H1 (cell line): ENCODE measurements at regions not wholly inside any gene's neighbourhood (a gene's known extent, or its start where the extent isn't known, plus 50 kb on each side); places are given as distances from the start of the nearest gene placed in this dataset.

Source experiments
- CTCF ChIP-seq, 3 experiments: IDR thresholded peaks; 1 replicate in 2 of 3; 2 replicates in 1 of 3; pipeline versions ENCODE4 v1.5.1 to v1.6.1; 2011; ENCODE audit warnings: low read length in 3 of 3, mild to moderate bottlenecking in 3 of 3, inconsistent platforms in 2 of 3, low read depth in 1 of 3, moderate library complexity in 1 of 3; ENCODE audit not compliant: insufficient read depth in 1 of 3; ENCODE audit errors: control extremely low read depth in 1 of 3
- EP300 ChIP-seq, 2 experiments: IDR thresholded peaks; 1 replicate in 1 of 2; 2 replicates in 1 of 2; pipeline ENCODE4 v1.6.1; 2011 to 2012; ENCODE audit warnings: low read depth in 2 of 2, low read length in 2 of 2, mild to moderate bottlenecking in 2 of 2, borderline replicate concordance in 1 of 2, inconsistent platforms in 1 of 2, moderate library complexity in 1 of 2
- MAX ChIP-seq: IDR thresholded peaks from 2 replicates; pipeline ENCODE4 v1.6.1; 2012; ENCODE audit warnings: inconsistent platforms
- PHF8 ChIP-seq: fragments of 200-600 bp; sonication (generic); conservative IDR thresholded peaks from 2 replicates; pipeline ENCODE4 v1.7.1; 2012; ENCODE audit warnings: low read depth, mild to moderate bottlenecking, inconsistent platforms, low read length, moderate library complexity
- POLR2A ChIP-seq, 2 experiments: IDR thresholded peaks; 1 replicate in 1 of 2; 2 replicates in 1 of 2; pipeline ENCODE4 v1.6.1; 2011; ENCODE audit warnings: low read depth in 2 of 2, low read length in 2 of 2, mild to moderate bottlenecking in 2 of 2; ENCODE audit errors: control extremely low read depth in 1 of 2
- TAF1 ChIP-seq: IDR thresholded peaks from 2 replicates; pipeline ENCODE4 v1.6.1; 2011; ENCODE audit warnings: mild to moderate bottlenecking, low read depth, low read length

- TF ChIP-seq POLR2A (IDR thresholded peaks at IDR 0.05; ENCODE audit: control extremely low read depth in 1 of 2, low read depth in 2 of 2, low read length in 2 of 2) (no peak), MAX (no peak), CTCF (IDR thresholded peaks at IDR 0.05; ENCODE audit: control extremely low read depth in 1 of 3, insufficient read depth in 1 of 3, low read depth in 1 of 3, low read length in 3 of 3) (no peak), EP300 (IDR thresholded peaks at IDR 0.05; ENCODE audit: borderline replicate concordance in 1 of 2, low read depth in 2 of 2, low read length in 2 of 2) (no peak), TAF1 (no peak), PHF8 (no peak)
Observed at GRCh38 chr6:22363714-22364239, 66.9 kb upstream of the PRL start.
